GM19467 (cell line): ENCODE measurements at regions not wholly inside any gene's neighbourhood (a gene's known extent, or its start where the extent isn't known, plus 50 kb on each side); places are given as distances from the start of the nearest gene placed in this dataset.
"Not testable (repeated sequence)": the region's sequence is repeated elsewhere in the genome, so short reads cannot be mapped to it uniquely, and the experiment has no call there.

ENCODE experiments used
- ATAC-seq: cut with Tn5 transposase; IDR thresholded peaks from one replicate; pipeline ENCODE4 v1.9.1; 2021; ENCODE audit warnings: mild to moderate bottlenecking, moderate library complexity; ENCODE audit not compliant: unreplicated experiment

- ATAC-seq: not testable (repeated sequence)
These were observed 137.7 kb upstream of the NEBL start for GRCh38 chr10:21034770-21035169.

DNA sequence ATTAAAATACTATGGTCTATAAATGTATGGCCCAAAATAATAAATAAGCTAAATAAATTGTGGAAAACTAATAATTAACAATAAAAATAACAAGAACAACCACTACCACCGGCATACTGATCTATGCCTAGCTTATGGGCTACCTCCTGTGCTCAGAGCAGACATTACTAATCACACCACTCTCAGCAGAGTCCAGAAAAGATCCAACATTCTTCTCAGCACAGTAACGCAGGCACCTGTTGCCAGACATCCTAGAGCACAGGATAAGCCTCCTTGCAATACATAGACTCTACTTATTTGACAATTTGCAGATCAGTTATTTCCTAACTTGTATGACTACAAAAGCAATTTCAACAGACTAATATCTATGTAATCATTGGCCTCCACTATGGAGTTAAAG, 137.1 kb upstream of the NEBL start:
- no peak for ATAC-seq

DNA sequence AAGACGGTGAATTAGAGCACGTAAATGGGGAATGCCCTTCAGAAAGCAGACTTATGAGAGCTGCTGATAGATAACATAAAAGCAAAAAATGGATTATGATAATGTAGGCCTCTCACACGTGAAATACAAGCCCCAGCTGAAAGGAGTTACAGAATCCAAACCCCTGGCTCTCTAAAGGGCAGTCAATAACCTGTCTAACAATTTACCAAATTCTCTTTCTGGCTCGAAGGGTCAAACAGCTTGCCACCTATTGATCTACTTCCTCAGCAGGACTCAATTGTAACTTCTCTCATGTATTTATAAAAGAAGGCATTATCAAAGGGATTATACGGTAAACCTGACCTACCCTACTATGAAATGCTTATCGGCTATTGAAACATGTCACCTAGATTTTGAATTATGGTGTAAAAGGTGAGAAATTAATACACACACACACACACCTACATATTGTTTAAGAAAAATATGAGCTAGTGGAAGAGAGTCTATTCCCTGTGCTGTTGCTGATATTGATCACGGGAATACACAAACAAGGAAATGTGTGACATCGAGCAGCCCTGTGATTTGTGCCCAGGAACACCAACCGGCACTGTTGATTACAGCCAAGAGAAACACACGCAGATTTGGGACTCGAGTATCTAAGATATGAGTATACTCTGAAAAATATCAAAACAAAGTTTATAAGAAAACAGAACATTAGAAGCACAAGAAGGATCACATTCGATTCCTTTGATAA, 135.6 kb upstream of the NEBL start:
- ATAC-seq: no peak

DNA sequence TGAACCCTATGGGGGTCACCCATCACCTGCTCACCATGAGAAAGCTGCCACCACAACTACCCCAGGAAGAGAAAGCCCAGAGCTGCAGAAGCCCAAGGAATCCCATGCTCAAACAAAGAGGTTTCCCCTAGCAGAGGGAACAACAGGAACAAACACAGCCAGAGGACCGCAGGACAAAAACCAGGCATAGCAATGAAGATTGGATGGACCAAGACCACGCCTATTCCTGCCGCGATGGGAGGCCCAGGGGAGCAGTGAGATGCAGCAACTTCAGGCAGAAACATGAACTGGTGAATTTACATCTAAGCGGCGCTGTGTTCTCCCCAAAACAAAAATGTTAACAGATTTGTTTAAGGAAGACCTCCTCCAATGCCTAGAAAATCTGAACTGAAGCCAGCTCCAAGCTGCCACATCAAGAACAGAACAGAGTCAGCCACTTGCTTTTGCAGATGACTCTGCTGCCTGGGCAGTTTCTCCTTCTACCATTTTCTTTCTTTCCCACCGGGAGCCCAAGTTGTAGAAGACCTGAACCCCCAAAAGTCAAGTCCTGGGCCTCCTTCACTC, 134.2 kb upstream of the NEBL start:
- no peak for ATAC-seq

DNA sequence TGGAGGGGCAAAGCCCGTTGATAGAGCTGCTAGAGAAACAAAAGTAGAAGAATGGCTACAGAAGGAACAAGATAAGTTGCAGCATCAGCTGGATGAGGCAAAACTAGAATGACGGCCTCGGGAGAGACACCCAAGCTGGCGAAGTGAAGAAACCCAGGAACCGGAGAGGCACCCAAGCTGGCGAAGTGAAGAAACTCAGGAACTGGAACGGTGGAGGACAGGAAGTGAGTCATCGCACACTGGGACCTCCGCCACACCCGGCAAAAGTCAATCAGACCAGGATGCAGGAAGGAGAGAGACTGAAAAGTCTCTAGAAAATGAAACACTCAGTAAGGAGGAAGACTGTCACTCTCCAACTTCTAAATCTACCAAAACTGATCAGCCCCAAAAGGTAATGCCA, 133.0 kb upstream of the NEBL start:
- ATAC-seq: no peak

- ATAC-seq: no peak
These were observed 125.7 kb upstream of the NEBL start for GRCh38 chr10:21022821-21023220.

- no peak for ATAC-seq
These were observed 124.9 kb upstream of the NEBL start for GRCh38 chr10:21021843-21022594.

GRCh38 chr10:21021231-21021630, 124.1 kb upstream of the NEBL start:
- ATAC-seq: no peak

- ATAC-seq: peak; percentile 64
These were observed 123.4 kb upstream of the NEBL start for GRCh38 chr10:21020545-21020944.

DNA sequence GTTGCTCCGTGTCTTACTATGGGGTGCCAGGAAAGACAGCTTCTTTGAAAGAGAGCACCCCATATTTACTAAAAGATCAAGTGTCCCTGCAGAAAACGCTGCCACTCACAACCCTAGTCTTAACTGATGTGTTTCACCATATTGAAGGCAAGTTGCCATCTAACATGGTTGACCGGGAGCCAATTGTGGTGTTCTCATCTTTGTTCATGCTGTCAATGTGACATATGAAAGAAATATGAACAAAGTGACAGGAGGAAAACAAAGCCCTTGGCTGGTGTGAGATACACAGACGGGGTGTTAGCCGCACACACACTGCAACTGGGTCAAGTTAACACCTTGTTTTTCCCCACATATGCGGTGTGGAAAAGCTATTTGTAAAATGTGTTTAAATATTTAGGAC, 122.3 kb upstream of the NEBL start:
- ATAC-seq: no peak

- ATAC-seq: no peak
These were observed 118.7 kb upstream of the NEBL start for GRCh38 chr10:21015851-21016250.

GRCh38 chr10:21014141-21014540, 117.0 kb upstream of the NEBL start:
- no peak for ATAC-seq

DNA sequence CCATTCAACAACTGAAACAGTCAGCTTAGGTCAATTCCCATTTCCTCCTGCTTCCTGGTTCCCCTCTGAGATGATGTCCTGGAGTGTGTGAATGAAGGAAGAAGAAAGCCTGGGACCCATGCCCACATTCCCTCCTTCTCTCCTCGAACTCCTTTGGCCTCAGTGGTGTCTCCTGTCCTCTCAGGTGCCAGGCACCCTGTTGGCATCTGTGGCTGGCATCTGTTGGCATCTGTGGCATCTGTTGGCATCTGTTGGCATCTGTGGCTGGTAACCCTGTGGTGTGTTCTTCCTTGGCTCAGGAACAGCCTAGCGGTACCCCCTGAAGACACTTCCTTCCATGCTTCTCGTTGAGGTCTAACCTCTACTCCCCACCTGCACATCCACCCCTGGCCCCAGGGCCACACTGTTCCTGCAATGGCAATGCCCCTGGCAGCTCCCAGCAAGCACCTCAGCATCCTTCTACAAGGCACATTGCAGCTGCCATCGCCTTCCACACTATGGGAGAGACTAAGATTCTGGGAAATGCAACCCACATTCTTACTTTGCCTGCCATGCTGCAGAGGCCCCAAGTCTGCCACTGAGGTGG, 114.4 kb upstream of the NEBL start:
- no peak for ATAC-seq

- no peak for ATAC-seq
These were observed 113.5 kb upstream of the NEBL start for GRCh38 chr10:21010615-21011014.

DNA sequence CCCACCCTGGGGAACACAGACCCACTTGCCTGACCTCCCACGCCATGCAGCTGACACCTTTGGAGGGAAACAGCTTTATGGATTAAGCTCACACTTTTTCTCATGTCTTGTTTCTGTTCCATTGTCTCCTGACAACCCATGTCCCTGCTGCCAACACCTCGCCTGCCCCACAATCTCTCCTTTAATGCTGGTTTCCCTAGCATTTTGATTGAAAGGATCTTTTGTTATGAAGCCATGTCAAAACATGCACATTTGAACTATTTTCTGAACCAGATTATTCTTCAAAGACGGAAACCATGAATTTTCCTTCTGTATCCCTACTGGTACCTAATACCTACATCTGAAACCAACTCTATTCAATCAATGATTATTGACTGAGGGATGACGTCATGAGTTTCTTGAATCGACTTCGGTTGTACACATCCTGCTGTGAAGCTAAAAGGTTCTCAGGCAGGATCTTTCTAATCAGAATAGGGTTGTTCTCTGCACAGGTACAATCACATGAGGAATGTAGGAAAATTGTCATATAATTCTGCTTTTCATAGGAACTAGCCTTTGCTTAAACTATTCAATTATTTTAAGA, 106.2 kb upstream of the NEBL start:
- no peak for ATAC-seq

- no peak for ATAC-seq
These were observed 105.2 kb upstream of the NEBL start for GRCh38 chr10:21002091-21002878.

GRCh38 chr10:20999699-21000098, 102.6 kb upstream of the NEBL start:
- ATAC-seq: no peak

GRCh38 chr10:20998036-20998435, 100.9 kb upstream of the NEBL start:
- no peak for ATAC-seq

- no peak for ATAC-seq
These were observed 98.2 kb upstream of the NEBL start for GRCh38 chr10:20995123-20995987.
